Left ventricle myocardium superior (tissue), 1 donor: ENCODE measurements at regions not wholly inside any gene's neighbourhood (a gene's known extent, or its start where the extent isn't known, plus 50 kb on each side); places are given as distances from the start of the nearest gene placed in this dataset.
"Not testable (repeated sequence)": the region's sequence is repeated elsewhere in the genome, so short reads cannot be mapped to it uniquely, and the experiment has no call there.

Experiments
- ATAC-seq: fragments of 200-7000 bp; cut with Tn5 transposase; one replicate; pipeline ENCODE4 v1.9.1; 2020; ENCODE audit warnings: mild to moderate bottlenecking, moderate library complexity
- DNase-seq: peaks from one replicate; pipeline ENCODE4 v3.0.0-alpha.2; 2020
- intact Hi-C: fragments of 100-400 bp; cut with micrococcal nuclease; formaldehyde crosslinking; loops from one replicate; pipeline ENCODE4 v1.11.0; 2022
- donor health status: DM: no; HTN: yes; CAD: no; lungs with severe emphysema.

DNA sequence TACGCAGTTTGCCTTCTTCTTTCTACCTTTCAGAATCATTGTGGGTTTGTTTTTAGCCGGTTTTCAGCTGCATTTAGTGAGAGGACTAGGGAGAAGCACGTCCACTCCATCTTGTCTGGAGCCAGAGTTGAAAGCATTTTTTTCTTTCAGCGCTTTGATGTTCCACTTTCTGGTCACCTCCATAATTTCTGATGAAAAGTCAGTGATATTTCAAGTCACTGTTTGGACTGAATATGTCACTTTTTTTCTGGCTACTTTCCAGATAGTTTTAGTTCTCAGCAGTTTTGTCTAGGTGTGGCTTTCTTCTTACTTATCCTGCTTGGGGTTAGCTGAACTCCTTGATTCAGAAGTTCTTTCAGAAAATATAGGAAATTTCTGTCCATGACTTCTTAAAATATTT, 123.9 kb upstream of the IER5L start:
- intact Hi-C loops, result no loop called here
- DNase-seq (no peak), ATAC-seq (no peak)

- DNase-seq, intact Hi-C loops, ATAC-seq: not testable (repeated sequence)
These were observed 118.1 kb upstream of the IER5L start for GRCh38 chr9:129296195-129296594.

DNA sequence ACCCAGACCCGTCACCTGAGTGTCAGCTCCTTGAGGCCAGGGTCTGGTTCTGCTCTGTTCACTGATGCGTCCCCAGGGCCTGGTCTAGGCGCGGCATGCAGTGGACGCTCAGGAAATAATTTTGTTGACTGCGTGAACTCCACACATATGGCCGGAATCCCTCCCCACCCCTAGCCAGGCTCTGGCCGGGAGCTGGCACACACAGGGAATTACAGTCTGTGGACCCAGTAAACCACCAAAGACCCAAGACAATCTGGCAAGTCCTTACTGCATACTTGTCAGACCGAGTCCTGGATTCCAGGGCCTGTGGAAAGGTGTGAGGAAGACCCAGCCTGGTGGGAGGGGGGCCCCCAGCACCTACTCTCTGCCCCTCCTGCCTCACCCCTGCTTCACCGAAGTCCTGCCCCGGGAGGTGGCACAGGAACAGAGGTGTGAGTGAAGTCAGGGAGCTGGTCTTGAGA, 113.0 kb upstream of the IER5L start:
- DNase-seq (no peak), ATAC-seq (no peak)
- intact Hi-C loops, result no loop called here

GRCh38 chr9:129290606-129291005, 112.5 kb upstream of the IER5L start:
- DNase-seq (no peak), ATAC-seq (no peak)
- intact Hi-C loops, result no loop called here

DNA sequence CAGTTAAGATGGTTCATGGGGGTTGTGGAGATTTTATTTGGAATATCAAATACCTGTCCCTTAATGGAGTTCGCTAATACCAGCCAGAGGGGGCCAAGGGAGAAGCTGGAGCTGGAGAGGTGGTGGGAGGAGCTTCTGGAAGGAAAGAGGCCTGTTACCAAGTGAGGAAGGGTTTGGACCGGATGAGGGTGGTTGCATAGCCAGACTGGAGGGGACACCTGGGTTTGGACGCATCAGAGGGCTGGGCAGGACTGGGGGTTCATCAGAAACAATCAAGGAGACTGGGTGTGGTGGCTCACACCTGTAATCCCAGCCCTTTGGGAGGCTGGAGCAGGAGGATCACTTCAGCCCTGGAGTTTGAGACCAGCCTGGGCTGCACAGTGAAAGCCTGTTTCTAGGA, 111.8 kb upstream of the IER5L start:
- DNase-seq (no peak), ATAC-seq (no peak)
- intact Hi-C loops, result no loop called here

DNA sequence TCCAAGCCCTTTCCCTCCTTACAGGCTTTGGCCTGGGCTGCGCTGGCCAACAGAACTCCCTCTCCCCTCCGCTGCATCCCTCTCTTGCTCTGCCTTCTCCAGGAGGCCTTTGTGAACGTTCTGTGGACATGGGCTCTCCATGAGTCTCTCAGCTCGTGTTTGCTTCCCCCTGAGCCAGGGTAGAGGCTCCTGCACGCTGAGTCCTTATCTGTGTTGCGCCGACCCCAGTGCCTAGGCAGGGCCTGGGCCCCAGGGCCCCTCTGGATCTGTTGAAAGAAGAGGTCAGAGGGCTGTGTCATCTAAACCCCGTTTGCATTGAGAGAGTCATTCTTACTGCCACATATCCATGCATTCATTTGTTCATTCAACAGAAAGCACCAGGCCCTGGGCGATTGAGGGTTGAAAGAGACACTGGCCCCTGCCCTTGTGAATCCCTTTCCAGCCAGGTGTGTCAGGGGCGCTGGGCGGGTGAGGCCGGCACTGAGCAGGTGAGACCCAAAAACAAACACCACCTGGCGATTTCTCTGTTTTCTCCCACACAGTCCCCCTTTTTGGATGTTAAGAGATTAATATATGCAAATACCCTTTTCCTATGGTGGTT, 111.2 kb upstream of the IER5L start:
- DNase-seq, result no peak
- no peak for ATAC-seq
- intact Hi-C loops, result no loop called here

- intact Hi-C loops, result no loop called here
- no peak for ATAC-seq
- DNase-seq, result no peak
These were observed 109.7 kb upstream of the IER5L start for GRCh38 chr9:129287619-129288305.

DNA sequence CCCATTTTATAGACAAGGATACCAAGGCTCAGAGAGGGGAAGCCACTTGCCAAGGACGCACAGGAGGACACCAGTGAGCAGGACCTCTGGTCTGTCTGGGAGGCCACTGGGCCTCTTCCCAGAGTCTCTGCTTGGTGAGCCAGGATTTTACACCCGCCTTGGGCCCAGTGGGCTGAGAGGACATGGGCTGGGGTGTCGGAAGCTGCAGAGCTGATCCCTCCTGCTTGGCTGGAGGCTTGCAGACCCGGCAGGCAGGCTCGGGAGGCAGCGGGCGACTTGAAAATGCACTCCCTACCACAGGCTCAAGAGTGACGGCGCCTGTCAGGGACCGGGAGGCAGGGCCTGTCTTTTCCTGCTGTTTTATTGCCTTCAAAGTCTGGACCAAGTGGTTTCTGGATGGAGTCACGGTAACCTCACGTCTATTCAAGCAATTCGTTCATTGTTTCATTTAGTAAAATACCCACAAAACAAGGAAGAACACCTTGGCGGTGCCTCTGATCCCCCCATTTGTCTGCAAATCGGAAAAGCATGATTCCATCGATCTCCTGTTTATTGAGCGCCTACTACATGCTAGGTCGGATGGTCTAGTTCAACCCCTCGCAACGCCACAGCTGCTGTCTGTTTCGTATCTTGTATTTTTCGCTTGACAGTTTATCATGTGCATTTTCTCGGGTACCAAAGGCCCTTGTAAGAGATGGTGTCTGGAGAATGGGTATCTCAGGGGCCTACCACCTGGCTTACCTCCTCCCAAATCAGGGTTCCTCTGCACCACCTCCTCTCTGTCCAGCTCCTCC, 108.1 kb upstream of the IER5L start:
- intact Hi-C loops, result no loop called here
- DNase-seq, result no peak
- ATAC-seq, result no peak

GRCh38 chr9:129285382-129285781, 107.3 kb upstream of the IER5L start:
- intact Hi-C loops, result no loop called here
- no peak for DNase-seq
- ATAC-seq, result no peak

GRCh38 chr9:129284607-129285291, 106.7 kb upstream of the IER5L start:
- intact Hi-C loops, result no loop called here
- ATAC-seq (no peak), DNase-seq (no peak)

GRCh38 chr9:129283705-129284606, 105.9 kb upstream of the IER5L start:
- ATAC-seq (no peak), DNase-seq (no peak)
- intact Hi-C loops, result no loop called here

GRCh38 chr9:129283291-129283691, 105.2 kb upstream of the IER5L start:
- ATAC-seq (peak; percentile 47), DNase-seq (no peak)
- intact Hi-C loops, result no loop called here

- no peak for DNase-seq
- ATAC-seq, result peak; percentile 34
- intact Hi-C loops, result no loop called here
These were observed 104.7 kb upstream of the IER5L start for GRCh38 chr9:129282731-129283211.

- intact Hi-C loops, result no loop called here
- peak; percentile 68 for ATAC-seq
These were observed 104.2 kb upstream of the IER5L start for GRCh38 chr9:129282272-129282671.

GRCh38 chr9:129281506-129282145, 103.6 kb upstream of the IER5L start:
- DNase-seq, result no peak
- intact Hi-C loops, result no loop called here
- no peak for ATAC-seq

More at GRCh38 chr9:129282272-129282671, 104.2 kb upstream of the IER5L start:
- DNase-seq, result no peak

DNA sequence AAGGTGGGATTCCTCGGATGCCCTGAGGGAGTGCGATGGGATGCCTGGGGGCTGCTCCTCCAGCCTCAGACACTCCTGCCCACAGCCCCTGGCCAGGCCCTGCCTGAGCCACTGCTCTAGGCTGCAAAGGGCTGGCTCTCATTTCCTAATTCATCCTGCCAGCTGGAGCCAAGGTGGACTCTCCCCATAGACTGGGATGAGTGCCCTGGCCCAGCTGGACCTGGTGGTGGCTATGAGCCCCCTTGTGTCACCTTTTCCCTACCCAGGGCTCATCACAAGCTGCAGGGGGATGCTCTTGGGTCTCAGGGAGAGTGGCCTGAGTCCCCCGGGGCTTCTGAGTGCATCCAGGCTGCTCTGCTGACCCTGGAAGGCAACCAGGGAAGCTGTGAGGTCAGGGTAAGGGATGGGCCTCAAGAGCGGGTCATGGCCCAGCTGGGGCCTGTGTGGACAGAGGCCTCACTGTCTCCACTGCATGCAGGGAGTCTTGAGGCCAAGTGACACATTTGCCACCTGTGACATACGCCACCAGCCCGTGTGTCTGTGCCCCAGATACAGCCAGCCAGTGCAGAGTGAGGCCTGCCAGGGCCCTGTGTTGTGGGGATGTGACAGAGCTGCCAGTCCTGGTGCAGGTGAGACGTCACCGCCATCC, 102.7 kb upstream of the IER5L start:
- DNase-seq (no peak), ATAC-seq (no peak)
- intact Hi-C loops, result no loop called here

DNA sequence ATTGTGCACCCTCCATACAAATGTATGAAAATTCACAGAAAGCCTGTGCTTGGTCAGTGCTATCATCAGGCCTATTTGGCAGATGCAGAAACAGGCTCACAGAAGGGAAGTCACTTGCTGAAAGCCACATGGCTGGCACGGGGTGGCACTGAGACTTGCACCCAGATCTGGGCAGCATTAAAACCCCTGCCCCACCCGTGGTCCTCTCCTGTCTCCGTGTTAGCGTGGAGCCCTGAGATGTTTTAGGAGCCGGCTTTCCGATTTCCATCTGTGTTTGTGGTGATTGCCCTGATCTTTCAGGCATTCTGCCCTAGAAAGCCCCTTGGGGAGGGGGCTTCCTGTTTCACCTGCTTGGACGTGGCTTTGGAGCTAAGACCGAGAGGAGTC, 102.2 kb upstream of the IER5L start:
- ATAC-seq, result no peak
- DNase-seq, result no peak
- intact Hi-C loops, result no loop called here
